Amniotic stem cell (primary cell): ENCODE measurements at regions not wholly inside any gene's neighbourhood (a gene's known extent, or its start where the extent isn't known, plus 50 kb on each side); places are given as distances from the start of the nearest gene placed in this dataset.
"Not testable (repeated sequence)": the region's sequence is repeated elsewhere in the genome, so short reads cannot be mapped to it uniquely, and the experiment has no call there.

Source experiments
- DNase-seq: peaks from one replicate; lab custom pipeline; 2025; lab: John Stamatoyannopoulos, UW

DNA sequence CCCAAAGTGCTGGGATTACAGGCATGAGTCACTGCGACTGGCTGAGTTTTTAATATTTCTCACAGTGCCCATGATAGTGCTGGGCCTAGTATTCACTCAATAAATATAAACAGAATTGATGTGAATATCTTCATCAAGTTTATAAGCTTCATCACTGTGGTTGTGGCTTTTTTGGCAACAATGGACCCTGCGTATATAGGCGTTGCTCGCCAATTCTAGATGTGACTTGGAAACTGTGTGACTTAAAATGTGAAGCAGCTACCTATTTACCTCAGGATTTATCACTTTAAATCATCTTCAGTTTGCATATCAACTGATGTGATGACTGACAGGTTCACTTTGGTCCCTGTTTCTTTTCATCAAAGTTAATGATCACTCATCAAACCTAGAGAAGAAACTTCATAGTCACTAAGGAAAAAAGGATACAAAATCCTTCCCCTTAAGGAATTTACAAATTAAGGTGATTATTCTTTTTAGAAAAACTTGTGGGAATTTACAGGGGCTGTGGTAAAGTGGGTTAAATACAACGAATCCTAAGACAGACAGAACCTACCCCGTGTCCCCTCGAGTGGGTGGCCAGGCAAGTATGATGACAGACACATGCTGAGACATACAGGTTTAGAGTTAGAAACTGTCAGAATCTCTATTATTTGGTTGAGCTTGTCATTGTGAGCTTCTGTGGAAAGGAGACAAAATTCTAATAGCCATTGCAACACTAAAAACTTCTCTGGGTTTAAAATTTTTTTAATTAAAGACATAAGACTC is 101.3 kb downstream of the AKAP11 start:
- no peak for DNase-seq

DNA sequence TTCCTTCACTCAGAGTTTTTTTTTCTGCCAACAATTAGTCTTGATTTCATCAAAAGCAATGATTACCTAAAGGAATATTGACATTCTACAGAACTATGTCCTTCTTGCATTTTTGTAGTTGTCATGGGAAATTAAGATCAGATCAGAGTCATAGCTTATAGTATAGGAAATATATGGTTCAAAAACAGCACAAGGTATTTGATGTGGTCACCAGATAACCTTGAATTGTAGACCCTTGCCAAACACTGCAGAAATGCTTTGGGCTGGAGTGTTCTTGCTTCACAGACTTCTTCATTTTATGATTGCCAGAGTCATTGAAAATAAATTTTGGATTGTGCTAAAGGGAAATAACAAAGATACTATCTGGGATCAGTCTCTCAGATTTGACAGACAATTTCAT is 103.7 kb downstream of the AKAP11 start:
- DNase-seq, result no peak

DNA sequence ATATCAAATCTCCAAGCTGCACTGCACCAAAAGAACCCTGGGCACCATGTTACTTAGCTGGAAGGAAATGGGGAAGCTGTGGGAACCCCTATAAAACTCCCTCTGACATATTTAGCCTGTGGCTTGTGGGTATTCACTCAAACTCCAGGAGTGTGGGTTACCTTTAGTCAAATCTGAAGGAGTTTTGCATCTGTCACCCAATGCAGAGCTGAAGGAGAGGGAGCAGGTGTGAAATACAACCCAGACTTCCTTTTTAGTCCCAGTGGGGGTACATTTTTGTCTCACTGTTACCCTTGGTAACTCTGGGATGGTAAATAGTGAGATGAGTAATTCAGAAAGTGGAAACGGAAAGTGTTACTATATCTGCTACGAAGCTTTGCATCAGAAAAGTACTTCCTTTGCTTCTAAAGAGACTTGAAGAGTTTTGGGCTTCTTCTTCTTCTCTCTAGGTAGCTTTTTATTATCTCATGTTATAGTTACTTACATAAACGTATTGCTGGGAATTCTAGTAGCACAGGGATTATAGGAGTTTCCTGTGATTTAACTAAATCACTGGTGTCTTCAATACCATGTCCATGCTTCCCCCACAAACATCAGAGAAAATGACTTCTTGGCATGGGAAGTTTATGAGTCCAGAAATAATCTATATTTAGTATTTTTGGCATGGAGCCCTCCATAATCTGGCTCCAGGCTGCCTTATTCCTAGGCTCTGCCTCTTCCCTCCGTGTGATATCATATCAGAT is 105.9 kb downstream of the AKAP11 start:
- DNase-seq, result no peak

GRCh38 chr13:42378383-42378780 is 106.4 kb downstream of the AKAP11 start:
- no peak for DNase-seq

DNA sequence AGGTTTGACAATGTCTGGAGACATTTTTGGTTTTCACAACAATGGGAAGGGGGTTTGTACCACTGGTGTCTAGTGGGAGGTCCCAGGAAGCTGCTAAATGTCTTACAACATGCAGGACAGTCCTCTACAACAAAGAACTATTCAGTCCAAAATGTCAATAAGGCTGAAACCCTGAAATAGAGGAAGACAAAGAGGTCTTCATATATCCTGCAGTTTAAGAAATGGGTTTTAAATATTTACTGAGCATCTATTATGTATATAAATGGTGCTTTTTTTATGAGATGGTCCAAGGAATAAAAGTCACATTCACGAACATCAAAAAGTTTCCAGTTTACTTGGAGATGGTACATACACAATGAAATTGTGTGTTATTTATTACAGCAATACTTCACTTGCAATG is 107.3 kb downstream of the AKAP11 start:
- no peak for DNase-seq

DNA sequence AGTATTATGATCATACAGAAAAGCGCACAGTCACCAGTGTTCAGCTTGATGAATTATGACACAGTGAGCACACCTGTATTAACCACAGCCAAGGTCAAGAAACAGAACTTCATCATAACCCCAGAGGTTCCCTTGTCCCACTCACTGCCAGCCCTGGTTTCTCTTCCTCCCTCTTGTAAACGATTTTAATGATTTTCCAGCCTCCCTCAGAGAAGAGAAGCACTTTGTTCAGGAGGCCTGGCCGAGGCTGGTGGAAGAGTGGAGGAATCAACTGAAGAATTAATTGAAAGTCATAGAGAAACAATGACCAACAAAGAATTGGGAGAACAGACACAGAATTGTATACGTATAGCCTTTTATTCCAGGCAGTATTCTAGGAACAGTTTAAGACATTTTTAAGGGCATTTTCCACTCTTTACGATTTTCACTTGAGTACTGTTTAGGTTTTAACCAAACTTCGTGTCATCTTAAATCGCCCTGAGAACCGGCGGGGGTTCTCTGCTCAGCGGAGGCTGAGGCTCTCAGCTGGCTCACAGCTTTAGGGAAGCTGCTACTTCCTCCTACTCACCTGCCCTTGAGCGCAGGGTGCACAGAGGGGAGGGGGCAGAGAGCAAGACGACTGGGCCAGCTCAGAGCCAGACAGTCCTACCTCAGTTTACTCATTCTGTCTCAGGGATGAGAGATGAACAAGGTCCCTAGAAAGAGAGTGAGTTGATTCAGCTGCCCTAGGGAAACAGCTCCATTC is 108.6 kb downstream of the AKAP11 start:
- DNase-seq, result no peak

GRCh38 chr13:42381165-42381425 is 109.1 kb downstream of the AKAP11 start:
- no peak for DNase-seq

DNA sequence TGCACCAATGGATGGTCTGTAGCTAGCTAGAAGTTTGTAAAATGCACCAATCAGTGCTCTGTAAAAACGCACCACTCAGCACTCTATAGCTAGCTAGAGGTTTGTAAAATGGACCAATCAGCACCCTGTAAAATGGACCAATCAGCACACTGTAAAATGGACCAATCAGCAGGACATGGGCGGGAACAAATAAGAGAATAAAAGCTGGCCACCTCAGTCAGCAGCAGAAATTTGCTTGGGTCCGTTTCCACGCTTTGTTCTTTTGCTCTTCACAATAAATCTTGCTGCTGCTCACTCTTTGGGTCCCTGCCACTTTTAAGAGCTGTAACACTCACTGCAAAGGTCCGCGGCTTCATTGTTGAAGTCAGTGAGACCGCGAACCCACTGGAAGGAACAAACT is 109.5 kb downstream of the AKAP11 start:
- not testable (repeated sequence) for DNase-seq

GRCh38 chr13:42383025-42383424 is 111.1 kb downstream of the AKAP11 start:
- no peak for DNase-seq

DNA sequence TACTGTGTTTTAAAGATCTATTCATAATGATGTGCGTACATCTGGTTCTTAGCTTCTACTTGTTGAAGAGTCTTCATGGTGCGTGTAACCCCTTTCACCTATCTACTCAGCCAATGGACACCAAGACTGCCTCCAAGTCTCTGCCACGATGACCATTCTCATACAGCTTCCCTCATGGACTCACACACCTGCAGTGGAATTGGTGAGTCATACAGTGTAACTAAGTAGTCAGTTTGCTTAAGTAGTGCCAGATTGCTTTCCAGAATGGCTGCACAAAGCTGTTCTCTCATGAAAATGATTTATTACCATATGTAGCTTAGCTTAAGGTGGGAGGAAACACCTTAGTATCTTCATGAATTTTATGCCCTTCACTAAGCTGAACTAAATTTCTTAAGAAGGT is 112.3 kb downstream of the AKAP11 start:
- no peak for DNase-seq

GRCh38 chr13:42388326-42388725 is 116.4 kb downstream of the AKAP11 start:
- DNase-seq, result no peak

- no peak for DNase-seq
Measured at GRCh38 chr13:42389041-42389440, 117.1 kb downstream of the AKAP11 start.

GRCh38 chr13:42392180-42392579 is 120.2 kb downstream of the AKAP11 start:
- no peak for DNase-seq

- no peak for DNase-seq
Measured at GRCh38 chr13:42392716-42393572, 121.0 kb downstream of the AKAP11 start.

GRCh38 chr13:42393573-42394360 is 121.8 kb downstream of the AKAP11 start:
- DNase-seq, result no peak

GRCh38 chr13:42394361-42394708 is 122.4 kb downstream of the AKAP11 start:
- no peak for DNase-seq

- DNase-seq, result no peak
Measured at GRCh38 chr13:42394711-42395085, 122.7 kb downstream of the AKAP11 start.

DNA sequence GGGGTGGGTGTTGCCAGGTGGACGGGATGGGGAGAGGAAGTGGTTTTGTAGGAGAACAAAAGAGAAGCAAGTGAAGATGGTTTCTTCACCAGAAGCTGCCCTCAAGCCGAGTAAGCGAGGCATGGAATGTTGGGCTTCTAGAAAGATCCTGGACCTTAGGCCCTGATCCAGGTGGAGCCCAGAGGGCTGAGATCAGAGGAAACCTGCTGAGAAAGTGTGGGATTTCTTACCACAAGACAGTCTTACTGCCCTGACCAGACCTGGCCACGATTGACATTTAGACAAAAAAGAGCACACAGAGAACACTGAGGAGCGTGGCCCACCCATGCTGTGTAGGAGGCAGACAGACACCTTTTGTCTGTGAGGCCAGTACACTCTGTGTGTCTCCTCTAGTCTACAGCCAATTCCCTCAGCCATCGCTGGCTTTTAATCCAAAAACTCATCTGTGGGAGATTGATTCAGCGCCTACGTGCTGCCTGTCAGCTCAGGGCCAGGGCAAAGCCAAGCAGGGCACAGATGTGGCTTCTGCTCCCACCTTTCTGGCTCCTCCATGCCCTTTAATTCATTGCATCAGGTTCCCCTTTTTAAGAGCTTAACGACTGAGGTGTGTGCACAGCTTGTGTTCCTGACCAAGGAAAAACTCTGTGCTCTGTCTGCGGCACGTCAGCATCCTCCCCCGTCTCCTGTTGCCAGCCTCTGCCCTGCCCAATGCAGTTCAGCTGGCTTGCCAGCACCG is 123.3 kb downstream of the AKAP11 start:
- DNase-seq, result no peak

DNA sequence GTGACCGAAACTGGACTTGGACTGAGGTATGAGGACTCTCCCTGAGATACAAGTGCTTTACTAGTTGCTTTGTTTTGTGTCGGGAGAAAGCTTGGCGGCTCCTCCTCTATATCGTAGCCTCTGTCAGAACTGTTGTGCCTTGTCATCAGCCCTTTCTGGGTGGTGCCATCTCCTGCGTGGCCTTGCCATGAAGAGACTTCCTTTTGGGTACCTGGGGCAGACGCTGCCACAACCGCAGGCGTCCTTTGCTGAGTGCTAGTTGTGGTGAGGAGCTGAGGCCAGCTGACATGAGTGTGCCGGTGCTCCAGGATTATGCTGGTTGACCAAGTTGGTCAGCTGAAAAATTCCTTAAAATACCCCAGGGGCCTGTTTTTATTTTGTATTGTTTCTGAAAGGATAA is 124.5 kb downstream of the AKAP11 start:
- no peak for DNase-seq

DNA sequence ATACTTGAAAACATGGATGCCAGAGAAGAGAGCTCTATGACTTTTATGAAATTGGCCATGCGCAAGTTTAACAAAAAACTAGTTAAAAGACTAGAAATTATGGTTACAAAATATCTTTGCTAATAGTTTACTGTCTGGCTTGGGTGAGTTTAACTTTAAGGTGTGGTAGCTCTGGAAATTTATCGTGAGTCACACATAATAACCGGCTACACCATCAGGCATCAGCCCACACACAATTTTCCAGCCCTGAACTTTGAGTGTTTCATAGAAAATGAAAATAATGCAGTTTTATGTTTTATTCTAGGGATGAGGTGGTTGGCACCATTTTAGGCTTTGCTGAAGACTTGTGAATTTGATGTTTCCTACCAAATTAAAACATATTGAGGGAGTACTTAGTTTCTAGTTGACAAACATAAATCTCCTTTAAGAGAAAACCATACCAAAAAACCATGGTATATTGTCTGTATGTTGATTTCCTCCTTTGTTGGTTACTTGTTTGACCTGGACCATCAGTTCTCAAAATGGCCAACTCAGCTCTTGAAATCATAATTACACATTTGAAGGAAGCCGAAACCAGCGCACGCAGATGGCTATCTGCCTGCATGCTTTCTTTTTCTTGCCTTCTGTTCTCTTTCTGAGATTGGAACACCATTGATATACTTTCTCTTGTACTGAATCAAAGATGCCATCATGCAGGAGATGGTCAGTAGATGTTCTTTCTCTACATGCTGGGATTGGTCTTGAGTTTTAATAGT is 125.1 kb downstream of the AKAP11 start:
- DNase-seq, result no peak
